ENCODE measurements at regions not wholly inside any gene's neighbourhood (a gene's known extent, or its start where the extent isn't known, plus 50 kb on each side); places are given as distances from the start of the nearest gene placed in this dataset.

GRCh38 chr7:98456866-98457265 lies 56.0 kb upstream of the BAIAP2L1 start (continued):
- TF ChIP-seq CHD7 (IDR thresholded peaks at IDR 0.05; ENCODE audit: insufficient replicate concordance, low read length) = no peak
- no peak for TF ChIP-seq SP4 (IDR thresholded peaks at IDR 0.05; ENCODE audit: low read length)
- TF ChIP-seq POLR2AphosphoS5 (IDR thresholded peaks at IDR 0.05; ENCODE audit: low read depth, low read length) = no peak
- TF ChIP-seq ZNF274 (IDR thresholded peaks at IDR 0.05; ENCODE audit: borderline replicate concordance, extremely low read depth, low read length) = no peak
- no peak for TF ChIP-seq RNF2 (IDR thresholded peaks at IDR 0.05; ENCODE audit: borderline replicate concordance, low read depth, low read length, missing control alignments, poor library complexity, severe bottlenecking)
